HepG2 (cell line): ENCODE measurements at regions not wholly inside any gene's neighbourhood (a gene's known extent, or its start where the extent isn't known, plus 50 kb on each side); places are given as distances from the start of the nearest gene placed in this dataset.

Source experiments
- GLI4 ChIP-seq: sonication (generic); formaldehyde crosslinking; IDR thresholded peaks from 2 replicates; pipeline ENCODE4 v1.5.1; 2020; ENCODE audit warnings: missing genetic modification reagents, mild to moderate bottlenecking, moderate library complexity, borderline replicate concordance
- KLF11 ChIP-seq: IDR thresholded peaks from 2 replicates; pipeline ENCODE4 v1.6.1; 2016; ENCODE audit warnings: missing compliant biosample characterization
- RBAK ChIP-seq: sonication (generic); formaldehyde crosslinking; IDR thresholded peaks from 2 replicates; pipeline ENCODE4 v1.5.1; 2020; ENCODE audit warnings: mild to moderate bottlenecking, missing genetic modification reagents
- SAP130 ChIP-seq: IDR thresholded peaks from 2 replicates; pipeline ENCODE4 v1.6.1; 2016; ENCODE audit warnings: low read depth
- SP4 ChIP-seq: sonication (generic); formaldehyde crosslinking; IDR thresholded peaks from 2 replicates; pipeline ENCODE4 v1.8.1; 2023; ENCODE audit warnings: mild to moderate bottlenecking, missing genetic modification reagents
- TF ChIP-seq, protein P1 (sequence below): sonication (generic); formaldehyde crosslinking; IDR thresholded peaks from one replicate; pipeline ENCODE4 v1.5.1; 2020; ENCODE audit warnings: mild to moderate bottlenecking, missing genetic modification reagents; ENCODE audit errors: not compliant biosample characterization
- TF ChIP-seq, protein P2 (sequence below): sonication (generic); formaldehyde crosslinking; IDR thresholded peaks from 2 replicates; pipeline ENCODE4 v1.4.0; 2020; ENCODE audit warnings: missing genetic modification reagents
- TF ChIP-seq, protein P3 (sequence below): IDR thresholded peaks from 2 replicates; pipeline ENCODE4 v1.6.1; 2012; ENCODE audit warnings: low read depth, low read length, improper control_type of control experiment

DNA sequence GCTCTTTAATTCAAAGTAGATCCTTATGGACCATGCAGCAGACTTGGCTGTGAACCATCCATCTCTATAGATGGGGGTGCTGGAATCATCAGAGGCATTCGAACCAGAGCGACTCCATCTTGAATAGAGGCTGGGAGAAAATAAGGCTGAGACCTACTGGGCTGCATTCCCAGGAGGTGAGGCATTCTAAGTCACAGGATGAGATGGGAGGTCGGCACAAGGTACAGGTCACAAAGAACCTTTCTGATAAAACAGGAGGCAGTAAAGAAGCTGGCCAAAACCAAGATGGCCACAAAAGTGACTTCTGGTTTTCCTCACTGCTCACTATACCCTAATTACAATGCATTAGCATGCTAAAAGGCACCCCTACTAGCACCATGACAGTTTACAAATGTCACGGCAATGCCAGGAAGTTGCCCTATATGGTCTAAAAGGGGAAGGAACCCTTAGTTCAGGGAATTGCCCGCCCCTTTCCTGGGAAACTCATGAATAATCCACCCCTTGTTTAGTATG is 89.2 kb upstream of the BRD7 start (continued):
- TF ChIP-seq, protein P1, sequence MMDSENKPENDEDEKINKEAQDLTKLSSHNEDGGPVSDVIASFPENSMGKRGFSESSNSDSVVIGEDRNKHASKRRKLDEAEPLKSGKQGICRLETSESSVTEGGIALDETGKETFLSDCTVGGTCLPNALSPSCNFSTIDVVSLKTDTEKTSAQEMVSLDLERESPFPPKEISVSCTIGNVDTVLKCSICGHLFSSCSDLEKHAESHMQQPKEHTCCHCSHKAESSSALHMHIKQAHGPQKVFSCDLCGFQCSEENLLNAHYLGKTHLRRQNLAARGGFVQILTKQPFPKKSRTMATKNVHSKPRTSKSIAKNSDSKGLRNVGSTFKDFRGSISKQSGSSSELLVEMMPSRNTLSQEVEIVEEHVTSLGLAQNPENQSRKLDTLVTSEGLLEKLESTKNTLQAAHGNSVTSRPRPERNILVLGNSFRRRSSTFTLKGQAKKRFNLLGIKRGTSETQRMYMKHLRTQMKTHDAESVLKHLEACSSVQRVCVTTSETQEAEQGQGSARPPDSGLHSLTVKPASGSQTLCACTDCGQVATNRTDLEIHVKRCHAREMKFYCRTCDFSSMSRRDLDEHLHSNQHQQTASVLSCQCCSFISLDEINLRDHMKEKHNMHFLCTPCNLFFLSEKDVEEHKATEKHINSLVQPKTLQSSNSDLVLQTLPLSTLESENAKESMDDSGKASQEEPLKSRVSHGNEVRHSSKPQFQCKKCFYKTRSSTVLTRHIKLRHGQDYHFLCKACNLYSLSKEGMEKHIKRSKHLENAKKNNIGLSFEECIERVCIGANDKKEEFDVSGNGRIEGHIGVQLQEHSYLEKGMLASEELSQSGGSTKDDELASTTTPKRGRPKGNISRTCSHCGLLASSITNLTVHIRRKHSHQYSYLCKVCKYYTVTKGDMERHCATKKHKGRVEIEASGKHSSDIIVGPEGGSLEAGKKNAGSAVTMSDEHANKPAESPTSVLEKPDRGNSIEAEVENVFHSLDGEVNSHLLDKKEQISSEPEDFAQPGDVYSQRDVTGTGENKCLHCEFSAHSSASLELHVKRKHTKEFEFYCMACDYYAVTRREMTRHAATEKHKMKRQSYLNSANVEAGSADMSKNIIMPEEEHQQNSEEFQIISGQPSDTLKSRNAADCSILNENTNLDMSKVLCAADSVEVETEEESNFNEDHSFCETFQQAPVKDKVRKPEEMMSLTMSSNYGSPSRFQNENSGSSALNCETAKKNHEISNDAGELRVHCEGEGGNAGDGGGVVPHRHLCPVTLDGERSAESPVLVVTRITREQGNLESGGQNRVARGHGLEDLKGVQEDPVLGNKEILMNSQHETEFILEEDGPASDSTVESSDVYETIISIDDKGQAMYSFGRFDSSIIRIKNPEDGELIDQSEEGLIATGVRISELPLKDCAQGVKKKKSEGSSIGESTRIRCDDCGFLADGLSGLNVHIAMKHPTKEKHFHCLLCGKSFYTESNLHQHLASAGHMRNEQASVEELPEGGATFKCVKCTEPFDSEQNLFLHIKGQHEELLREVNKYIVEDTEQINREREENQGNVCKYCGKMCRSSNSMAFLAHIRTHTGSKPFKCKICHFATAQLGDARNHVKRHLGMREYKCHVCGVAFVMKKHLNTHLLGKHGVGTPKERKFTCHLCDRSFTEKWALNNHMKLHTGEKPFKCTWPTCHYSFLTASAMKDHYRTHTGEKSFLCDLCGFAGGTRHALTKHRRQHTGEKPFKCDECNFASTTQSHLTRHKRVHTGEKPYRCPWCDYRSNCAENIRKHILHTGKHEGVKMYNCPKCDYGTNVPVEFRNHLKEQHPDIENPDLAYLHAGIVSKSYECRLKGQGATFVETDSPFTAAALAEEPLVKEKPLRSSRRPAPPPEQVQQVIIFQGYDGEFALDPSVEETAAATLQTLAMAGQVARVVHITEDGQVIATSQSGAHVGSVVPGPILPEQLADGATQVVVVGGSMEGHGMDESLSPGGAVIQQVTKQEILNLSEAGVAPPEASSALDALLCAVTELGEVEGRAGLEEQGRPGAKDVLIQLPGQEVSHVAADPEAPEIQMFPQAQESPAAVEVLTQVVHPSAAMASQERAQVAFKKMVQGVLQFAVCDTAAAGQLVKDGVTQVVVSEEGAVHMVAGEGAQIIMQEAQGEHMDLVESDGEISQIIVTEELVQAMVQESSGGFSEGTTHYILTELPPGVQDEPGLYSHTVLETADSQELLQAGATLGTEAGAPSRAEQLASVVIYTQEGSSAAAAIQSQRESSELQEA (CRISPR knock-in tag) = no peak
- TF ChIP-seq SP4 (no peak), RBAK (no peak), SAP130 (no peak), KLF11 (CRISPR knock-in tag) (no peak), GLI4 (CRISPR knock-in tag) (no peak)
- TF ChIP-seq, protein P2, sequence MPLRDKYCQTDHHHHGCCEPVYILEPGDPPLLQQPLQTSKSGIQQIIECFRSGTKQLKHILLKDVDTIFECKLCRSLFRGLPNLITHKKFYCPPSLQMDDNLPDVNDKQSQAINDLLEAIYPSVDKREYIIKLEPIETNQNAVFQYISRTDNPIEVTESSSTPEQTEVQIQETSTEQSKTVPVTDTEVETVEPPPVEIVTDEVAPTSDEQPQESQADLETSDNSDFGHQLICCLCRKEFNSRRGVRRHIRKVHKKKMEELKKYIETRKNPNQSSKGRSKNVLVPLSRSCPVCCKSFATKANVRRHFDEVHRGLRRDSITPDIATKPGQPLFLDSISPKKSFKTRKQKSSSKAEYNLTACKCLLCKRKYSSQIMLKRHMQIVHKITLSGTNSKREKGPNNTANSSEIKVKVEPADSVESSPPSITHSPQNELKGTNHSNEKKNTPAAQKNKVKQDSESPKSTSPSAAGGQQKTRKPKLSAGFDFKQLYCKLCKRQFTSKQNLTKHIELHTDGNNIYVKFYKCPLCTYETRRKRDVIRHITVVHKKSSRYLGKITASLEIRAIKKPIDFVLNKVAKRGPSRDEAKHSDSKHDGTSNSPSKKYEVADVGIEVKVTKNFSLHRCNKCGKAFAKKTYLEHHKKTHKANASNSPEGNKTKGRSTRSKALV = no peak
- TF ChIP-seq, protein P3, sequence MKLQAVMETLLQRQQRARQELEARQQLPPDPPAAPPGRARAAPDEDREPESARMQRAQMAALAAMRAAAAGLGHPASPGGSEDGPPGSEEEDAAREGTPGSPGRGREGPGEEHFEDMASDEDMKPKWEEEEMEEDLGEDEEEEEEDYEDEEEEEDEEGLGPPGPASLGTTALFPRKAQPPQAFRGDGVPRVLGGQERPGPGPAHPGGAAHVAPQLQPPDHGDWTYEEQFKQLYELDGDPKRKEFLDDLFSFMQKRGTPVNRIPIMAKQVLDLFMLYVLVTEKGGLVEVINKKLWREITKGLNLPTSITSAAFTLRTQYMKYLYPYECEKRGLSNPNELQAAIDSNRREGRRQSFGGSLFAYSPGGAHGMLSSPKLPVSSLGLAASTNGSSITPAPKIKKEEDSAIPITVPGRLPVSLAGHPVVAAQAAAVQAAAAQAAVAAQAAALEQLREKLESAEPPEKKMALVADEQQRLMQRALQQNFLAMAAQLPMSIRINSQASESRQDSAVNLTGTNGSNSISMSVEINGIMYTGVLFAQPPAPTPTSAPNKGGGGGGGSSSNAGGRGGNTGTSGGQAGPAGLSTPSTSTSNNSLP = no peak
- TF ChIP-seq, all 625 proteins: peak for 0
